ENCODE measurements at regions not wholly inside any gene's neighbourhood (a gene's known extent, or its start where the extent isn't known, plus 50 kb on each side); places are given as distances from the start of the nearest gene placed in this dataset.

DNA sequence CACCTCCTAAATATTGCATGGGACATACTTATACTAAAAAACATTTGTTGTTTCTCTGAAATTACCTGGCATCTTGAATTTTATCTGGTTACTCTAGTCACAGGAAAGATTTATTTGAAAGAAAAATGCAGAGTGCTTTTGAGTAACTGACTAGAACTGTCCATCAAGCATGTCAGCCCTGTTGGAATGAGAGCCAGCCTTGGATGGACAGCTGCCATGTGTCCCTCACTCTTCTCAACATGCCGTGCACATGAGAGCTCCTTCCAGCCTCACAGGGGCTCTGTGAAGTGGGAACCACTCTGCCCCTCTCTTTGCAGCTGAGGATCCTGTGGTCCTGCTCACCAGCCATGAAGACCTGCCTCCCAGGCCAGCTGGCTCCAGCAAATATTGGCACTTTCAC, 118.3 kb upstream of the SHH start:
- H3K4me1 Mint-ChIP-seq: no peaks in the 10 kb centered on the region
- Histone ChIP-seq H3K9me3 (ENCODE audit: control insufficient read depth, insufficient read depth, low read length) (no peaks in the 10 kb centered on the region), H3K36me3 (ENCODE audit: control insufficient read depth, insufficient read depth, low read length) (no peaks in the 10 kb centered on the region), H3K4me1 (ENCODE audit: control insufficient read depth, insufficient read depth, low read length) (no peaks in the 10 kb centered on the region), H3K27me3 (ENCODE audit: control insufficient read depth, insufficient read depth, low read length) (no peaks in the 10 kb centered on the region), H3K4me3 (ENCODE audit: low read length) (no peak overlapping the region), H3K27ac (ENCODE audit: low read length) (no peak overlapping the region)
- peaks cover 5 to 11% of the 10 kb centered on the region in 2 donors for H3K9me3 Mint-ChIP-seq
- intact Hi-C loops (cut with micrococcal nuclease): no loop called here
- DNase-seq (no peak), ATAC-seq (no peak)
- no peaks in the 10 kb centered on the region for H3K27me3 Mint-ChIP-seq (ENCODE audit: low read depth in 2 of 2)
- H3K36me3 Mint-ChIP-seq: no peaks in the 10 kb centered on the region
- TF ChIP-seq CTCF (IDR thresholded peaks at IDR 0.05): no peak
- WGBS (ENCODE audit: insufficient coverage): 72% methylated on average over 1 of the region's 1 CpG
- H3K4me3 Mint-ChIP-seq: no peak overlapping the region
- no peak overlapping the region for H3K27ac Mint-ChIP-seq

- H3K4me1 ChIP-seq (ENCODE audit: control insufficient read depth, insufficient read depth, low read length): no peaks in the 10 kb centered on the region
- no peaks in the 10 kb centered on the region for H3K4me1 Mint-ChIP-seq
- no peak overlapping the region for H3K27ac ChIP-seq (ENCODE audit: low read length)
- H3K36me3 Mint-ChIP-seq: no peaks in the 10 kb centered on the region
- H3K27me3 ChIP-seq (ENCODE audit: control insufficient read depth, insufficient read depth, low read length): no peaks in the 10 kb centered on the region
- no peaks in the 10 kb centered on the region for H3K9me3 ChIP-seq (ENCODE audit: control insufficient read depth, insufficient read depth, low read length)
- DNase-seq (no peak), ATAC-seq (no peak)
- no peak overlapping the region for H3K4me3 ChIP-seq (ENCODE audit: low read length)
- intact Hi-C loops (cut with micrococcal nuclease): no loop called here
- no peaks in the 10 kb centered on the region for H3K27me3 Mint-ChIP-seq (ENCODE audit: low read depth in 2 of 2)
- no peak for TF ChIP-seq CTCF (IDR thresholded peaks at IDR 0.05)
- H3K27ac Mint-ChIP-seq: no peak overlapping the region
- WGBS (ENCODE audit: insufficient coverage): 83% methylated on average over 8 of the region's 8 CpGs
- peaks cover 4 to 10% of the 10 kb centered on the region in 2 donors for H3K9me3 Mint-ChIP-seq
- no peak overlapping the region for H3K4me3 Mint-ChIP-seq
- H3K36me3 ChIP-seq (ENCODE audit: control insufficient read depth, insufficient read depth, low read length): no peaks in the 10 kb centered on the region
These were observed 117.8 kb upstream of the SHH start for GRCh38 chr7:155930061-155930460.

DNA sequence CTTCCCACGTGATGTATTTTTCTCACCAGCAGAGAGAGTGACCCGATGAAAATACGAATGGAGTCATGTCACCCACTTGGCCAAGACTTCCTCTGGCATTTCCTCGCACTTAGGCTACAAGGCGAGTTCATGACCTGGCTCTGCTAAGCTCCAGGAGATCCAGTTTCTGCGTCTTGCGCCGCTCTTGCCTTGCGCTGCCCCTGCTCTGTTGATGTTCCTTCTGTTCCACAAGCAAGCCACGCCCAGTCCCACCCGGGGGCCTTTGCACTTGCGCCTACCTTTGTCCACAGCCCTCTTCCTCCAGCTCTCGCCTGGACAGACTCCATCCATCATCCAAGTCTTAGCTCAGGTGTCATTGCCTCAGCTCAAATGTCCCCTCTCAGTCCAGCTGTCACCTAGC, 116.3 kb upstream of the SHH start:
- Histone ChIP-seq H3K4me3 (ENCODE audit: low read length) (no peak overlapping the region), H3K36me3 (ENCODE audit: control insufficient read depth, insufficient read depth, low read length) (no peaks in the 10 kb centered on the region), H3K27me3 (ENCODE audit: control insufficient read depth, insufficient read depth, low read length) (no peaks in the 10 kb centered on the region), H3K4me1 (ENCODE audit: control insufficient read depth, insufficient read depth, low read length) (no peaks in the 10 kb centered on the region), H3K9me3 (ENCODE audit: control insufficient read depth, insufficient read depth, low read length) (no peaks in the 10 kb centered on the region), H3K27ac (ENCODE audit: low read length) (no peak overlapping the region)
- no peak for DNase-seq
- Mint-ChIP-seq H3K4me3 (no peak overlapping the region), H3K4me1 (no peaks in the 10 kb centered on the region), H3K27ac (no peak overlapping the region), H3K9me3 (no peaks in the 10 kb centered on the region), H3K27me3 (ENCODE audit: low read depth in 2 of 2) (no peaks in the 10 kb centered on the region), H3K36me3 (no peaks in the 10 kb centered on the region)
- TF ChIP-seq CTCF (IDR thresholded peaks at IDR 0.05): no peak
- 75% methylated on average over 13 of the region's 13 CpGs for WGBS (ENCODE audit: insufficient coverage)
- ATAC-seq: no peak
- intact Hi-C loops (cut with micrococcal nuclease): loop anchor here (5.0 kb wide), 1 partner anchor 289 kb away; no protein-coding TSS in a partner anchor

GRCh38 chr7:155927905-155928304, 115.6 kb upstream of the SHH start:
- Mint-ChIP-seq H3K27ac (no peak overlapping the region), H3K4me3 (no peak overlapping the region), H3K9me3 (no peaks in the 10 kb centered on the region), H3K27me3 (ENCODE audit: low read depth in 2 of 2) (no peaks in the 10 kb centered on the region), H3K4me1 (no peaks in the 10 kb centered on the region), H3K36me3 (no peaks in the 10 kb centered on the region)
- Histone ChIP-seq H3K4me1 (ENCODE audit: control insufficient read depth, insufficient read depth, low read length) (no peaks in the 10 kb centered on the region), H3K4me3 (ENCODE audit: low read length) (no peak overlapping the region), H3K9me3 (ENCODE audit: control insufficient read depth, insufficient read depth, low read length) (no peaks in the 10 kb centered on the region), H3K27ac (ENCODE audit: low read length) (no peak overlapping the region), H3K27me3 (ENCODE audit: control insufficient read depth, insufficient read depth, low read length) (no peaks in the 10 kb centered on the region), H3K36me3 (ENCODE audit: control insufficient read depth, insufficient read depth, low read length) (no peaks in the 10 kb centered on the region)
- no peak for ATAC-seq
- TF ChIP-seq CTCF (IDR thresholded peaks at IDR 0.05): no peak
- intact Hi-C loops (cut with micrococcal nuclease): loop anchor here (5.0 kb wide), 1 partner anchor 289 kb away; no protein-coding TSS in a partner anchor
- WGBS (ENCODE audit: insufficient coverage): 72% methylated on average over 2 of the region's 3 CpGs
- no peak for DNase-seq

Measured in natural killer cell (primary cell).